Trophoblast cell (in vitro differentiated cells and primary cell): ENCODE measurements at regions not wholly inside any gene's neighbourhood (a gene's known extent, or its start where the extent isn't known, plus 50 kb on each side); places are given as distances from the start of the nearest gene placed in this dataset.

Experiments used
- DNase-seq, 2 donors: peaks; one replicate each; pipeline ENCODE4 v3.0.0-alpha.2; 2016
- H2AFZ ChIP-seq: 2 replicates; pipeline ENCODE4 v1.6.1; 2013; ENCODE audit warnings: low read length, moderate library complexity, mild to moderate bottlenecking; ENCODE audit not compliant: insufficient read depth, poor library complexity
- H2AK5ac ChIP-seq: 2 replicates; pipeline ENCODE4 v1.6.1; 2013; ENCODE audit warnings: mild to moderate bottlenecking, low read length
- H2BK120ac ChIP-seq: 2 replicates; pipeline ENCODE4 v1.6.1; 2013; ENCODE audit warnings: low read length, mild to moderate bottlenecking, moderate library complexity; ENCODE audit not compliant: insufficient read depth, poor library complexity
- H2BK12ac ChIP-seq: 2 replicates; pipeline ENCODE4 v1.6.1; 2013; ENCODE audit warnings: mild to moderate bottlenecking, low read length, moderate library complexity
- H2BK5ac ChIP-seq: 2 replicates; pipeline ENCODE4 v1.6.1; 2013; ENCODE audit warnings: low read length, low read depth, moderate library complexity, mild to moderate bottlenecking; ENCODE audit not compliant: poor library complexity
- H3K14ac ChIP-seq: 2 replicates; pipeline ENCODE4 v1.6.1; 2013; ENCODE audit warnings: mild to moderate bottlenecking, low read length
- H3K18ac ChIP-seq: 2 replicates; pipeline ENCODE4 v1.6.1; 2013; ENCODE audit warnings: mild to moderate bottlenecking, low read length
- H3K23ac ChIP-seq: 2 replicates; pipeline ENCODE4 v1.6.1; 2013; ENCODE audit warnings: low read length
- H3K27ac ChIP-seq: 2 replicates; pipeline ENCODE4 v1.5.1; 2013; ENCODE audit warnings: low read depth, mild to moderate bottlenecking, inconsistent platforms, low read length, moderate library complexity
- H3K27me3 ChIP-seq: 2 replicates; pipeline ENCODE4 v1.6.1; 2013; ENCODE audit warnings: inconsistent platforms, mild to moderate bottlenecking, low read length, moderate library complexity; ENCODE audit not compliant: insufficient read depth
- H3K36me3 ChIP-seq, 2 experiments: 1 replicate in 1 of 2; 2 replicates in 1 of 2; pipeline ENCODE4 v1.6.1; 2013; ENCODE audit warnings: low read length in 2 of 2, mild to moderate bottlenecking in 2 of 2, moderate library complexity in 1 of 2; ENCODE audit not compliant: insufficient read depth in 2 of 2, control insufficient read depth in 1 of 2
- H3K4ac ChIP-seq: 2 replicates; pipeline ENCODE4 v1.6.1; 2013; ENCODE audit warnings: low read depth, mild to moderate bottlenecking, low read length, moderate library complexity
- H3K4me1 ChIP-seq, 2 experiments: 1 replicate in 1 of 2; 2 replicates in 1 of 2; pipeline ENCODE4 v1.6.1; 2013; ENCODE audit warnings: low read length in 2 of 2, mild to moderate bottlenecking in 2 of 2, moderate library complexity in 1 of 2; ENCODE audit not compliant: insufficient read depth in 2 of 2, control insufficient read depth in 1 of 2
- H3K4me2 ChIP-seq: 2 replicates; pipeline ENCODE4 v1.6.1; 2013; ENCODE audit warnings: inconsistent platforms, mild to moderate bottlenecking, low read length, moderate library complexity
- H3K4me3 ChIP-seq: 2 replicates; pipeline ENCODE4 v1.5.1; 2013; ENCODE audit warnings: mild to moderate bottlenecking, low read depth, low read length, inconsistent platforms
- H3K79me1 ChIP-seq: one replicate; pipeline ENCODE4 v1.6.1; 2013; ENCODE audit warnings: low read length
- H3K79me2 ChIP-seq: 2 replicates; pipeline ENCODE4 v1.6.1; 2013; ENCODE audit warnings: low read length, mild to moderate bottlenecking; ENCODE audit not compliant: control insufficient read depth, insufficient read depth, poor library complexity
- H3K9ac ChIP-seq: 2 replicates; pipeline ENCODE4 v1.6.1; 2013; ENCODE audit warnings: mild to moderate bottlenecking, low read length
- H3K9me3 ChIP-seq: 2 replicates; pipeline ENCODE4 v1.6.1; 2013; ENCODE audit warnings: low read depth, mild to moderate bottlenecking, control low read depth, inconsistent platforms, low read length; ENCODE audit not compliant: insufficient read depth
- H4K12ac ChIP-seq: 2 replicates; pipeline ENCODE4 v1.6.1; 2013; ENCODE audit warnings: low read depth, mild to moderate bottlenecking, low read length, moderate library complexity
- H4K8ac ChIP-seq: 2 replicates; pipeline ENCODE4 v1.6.1; 2013; ENCODE audit warnings: low read depth, mild to moderate bottlenecking, low read length, moderate library complexity
- H4K91ac ChIP-seq: one replicate; pipeline ENCODE4 v1.6.1; 2013; ENCODE audit warnings: low read depth, mild to moderate bottlenecking, low read length, moderate library complexity
- WGBS: extraction: QIAGEN DNeasy Blood & Tissue Kit; methylation state at CpG from one replicate; pipeline ENCODE4 v1.1.7; 2013; ENCODE audit warnings: missing lambda C conversion rate; ENCODE audit not compliant: insufficient read length, insufficient coverage; ENCODE audit errors: extremely low coverage; 5-methylcytosine and 5-hydroxymethylcytosine counted together

- no peak overlapping the region for H3K4me3 ChIP-seq
- no peak overlapping the region for H3K14ac ChIP-seq
- peaks cover 11% of the 10 kb centered on the region for H3K9me3 ChIP-seq
- no peak overlapping the region for H3K27ac ChIP-seq
- H2BK120ac ChIP-seq = no peak overlapping the region
- no peak for DNase-seq
- H4K91ac ChIP-seq = no peak overlapping the region
- H3K18ac ChIP-seq = no peak overlapping the region
- H4K12ac ChIP-seq = no peak overlapping the region
- WGBS = no CpG with 5 or more reads among the region's 8 CpGs
- no peak overlapping the region for H2AFZ ChIP-seq
- H3K4me2 ChIP-seq = no peak overlapping the region
- no peak overlapping the region for H2AK5ac ChIP-seq
- no peak overlapping the region for H4K8ac ChIP-seq
- H3K4me1 ChIP-seq = no peaks in the 10 kb centered on the region
- H3K79me2 ChIP-seq = no peaks in the 10 kb centered on the region
- no peaks in the 10 kb centered on the region for H3K79me1 ChIP-seq
- H2BK5ac ChIP-seq = no peak overlapping the region
- H3K4ac ChIP-seq = no peak overlapping the region
- H3K27me3 ChIP-seq = no peaks in the 10 kb centered on the region
- no peaks in the 10 kb centered on the region for H3K36me3 ChIP-seq
- no peak overlapping the region for H2BK12ac ChIP-seq
- H3K9ac ChIP-seq = no peak overlapping the region
- H3K23ac ChIP-seq = no peak overlapping the region
Measured at GRCh38 chr16:86372193-86372592, 138.1 kb upstream of the FOXF1 start.

- WGBS = no CpG with 5 or more reads among the region's 16 CpGs
- Histone ChIP-seq H3K79me1 (no peaks in the 10 kb centered on the region), H3K27ac (no peak overlapping the region), H2BK120ac (no peak overlapping the region), H3K4me3 (no peak overlapping the region), H3K27me3 (no peaks in the 10 kb centered on the region), H4K91ac (no peak overlapping the region), H3K23ac (no peak overlapping the region), H3K4me1 (no peaks in the 10 kb centered on the region), H3K9ac (no peak overlapping the region), H3K79me2 (no peaks in the 10 kb centered on the region), H3K4me2 (no peak overlapping the region), H3K36me3 (no peaks in the 10 kb centered on the region), H2BK12ac (no peak overlapping the region), H3K4ac (no peak overlapping the region), H2AK5ac (no peak overlapping the region), H2AFZ (no peak overlapping the region), H3K18ac (no peak overlapping the region), H3K14ac (no peak overlapping the region), H3K9me3 (peaks cover 11% of the 10 kb centered on the region), H2BK5ac (no peak overlapping the region), H4K12ac (no peak overlapping the region), H4K8ac (no peak overlapping the region)
- DNase-seq = no peak
Measured at GRCh38 chr16:86373276-86373901, 136.9 kb upstream of the FOXF1 start.

GRCh38 chr16:86374603-86375130 is 135.7 kb upstream of the FOXF1 start:
- H3K79me2 ChIP-seq = no peaks in the 10 kb centered on the region
- no CpG with 5 or more reads among the region's 6 CpGs for WGBS

GRCh38 chr16:86375364-86375763 is 135.0 kb upstream of the FOXF1 start:
- H2BK120ac ChIP-seq = no peak overlapping the region
- WGBS = no CpG with 5 or more reads among the region's 5 CpGs
- H3K14ac ChIP-seq = no peak overlapping the region
- no peak overlapping the region for H4K12ac ChIP-seq
- no peaks in the 10 kb centered on the region for H3K4me1 ChIP-seq
- H4K91ac ChIP-seq = no peak overlapping the region
- H3K79me1 ChIP-seq = no peaks in the 10 kb centered on the region
- no peak overlapping the region for H3K9ac ChIP-seq
- no peaks in the 10 kb centered on the region for H3K79me2 ChIP-seq
- no peaks in the 10 kb centered on the region for H3K27me3 ChIP-seq
- no peak overlapping the region for H3K4ac ChIP-seq
- H3K4me3 ChIP-seq = no peak overlapping the region
- no peak overlapping the region for H2AFZ ChIP-seq
- no peak overlapping the region for H3K4me2 ChIP-seq
- H3K18ac ChIP-seq = no peak overlapping the region
- no peaks in the 10 kb centered on the region for H3K36me3 ChIP-seq
- DNase-seq = no peak
- no peak overlapping the region for H3K23ac ChIP-seq
- H2BK12ac ChIP-seq = no peak overlapping the region
- no peak overlapping the region for H2AK5ac ChIP-seq
- no peak overlapping the region for H3K27ac ChIP-seq
- H2BK5ac ChIP-seq = no peak overlapping the region
- peaks cover 11% of the 10 kb centered on the region for H3K9me3 ChIP-seq
- H4K8ac ChIP-seq = no peak overlapping the region

More at GRCh38 chr16:86374603-86375130, 135.7 kb upstream of the FOXF1 start:
- Histone ChIP-seq H3K27ac (no peak overlapping the region), H3K9me3 (peaks cover 11% of the 10 kb centered on the region), H3K4ac (no peak overlapping the region), H4K91ac (no peak overlapping the region), H3K36me3 (no peaks in the 10 kb centered on the region), H3K23ac (no peak overlapping the region), H3K9ac (no peak overlapping the region), H3K79me1 (no peaks in the 10 kb centered on the region), H3K4me2 (no peak overlapping the region), H4K12ac (no peak overlapping the region), H2AK5ac (no peak overlapping the region), H3K27me3 (no peaks in the 10 kb centered on the region), H2BK120ac (no peak overlapping the region), H4K8ac (no peak overlapping the region), H3K18ac (no peak overlapping the region), H3K4me1 (no peaks in the 10 kb centered on the region), H2BK12ac (no peak overlapping the region), H3K14ac (no peak overlapping the region), H2AFZ (no peak overlapping the region), H3K4me3 (no peak overlapping the region), H2BK5ac (no peak overlapping the region)
- DNase-seq = no peak
